Neural cell (in vitro differentiated cells): ENCODE measurements at regions not wholly inside any gene's neighbourhood (a gene's known extent, or its start where the extent isn't known, plus 50 kb on each side); places are given as distances from the start of the nearest gene placed in this dataset.

Experiments used
- CTCF ChIP-seq: fragments of 450-650 bp; IDR thresholded peaks from 2 replicates; pipeline ENCODE4 v1.5.1; 2014; ENCODE audit warnings: antibody characterized with exemption, mild to moderate bottlenecking, moderate library complexity; ENCODE audit not compliant: poor library complexity, severe bottlenecking
- EP300 ChIP-seq: fragments of 450-650 bp; conservative IDR thresholded peaks from 2 replicates; pipeline ENCODE4 v1.6.1; 2014; ENCODE audit warnings: antibody characterized with exemption, mild to moderate bottlenecking, moderate library complexity; ENCODE audit not compliant: poor library complexity, severe bottlenecking
- EZH2 ChIP-seq: fragments of 200-600, 300-800 bp; shearing (Covaris generic), sonication (generic); IDR thresholded peaks from 2 replicates; pipeline ENCODE4 v1.6.1; 2014; ENCODE audit warnings: antibody characterized with exemption, low read length, borderline replicate concordance, mild to moderate bottlenecking; ENCODE audit not compliant: insufficient read depth, poor library complexity, severe bottlenecking
- MXI1 ChIP-seq: fragments of 450-650 bp; conservative IDR thresholded peaks from 2 replicates; pipeline ENCODE4 v1.6.1; 2014; ENCODE audit warnings: antibody characterized with exemption, mild to moderate bottlenecking; ENCODE audit not compliant: poor library complexity, severe bottlenecking
- POLR2AphosphoS5 ChIP-seq: IDR thresholded peaks from 2 replicates; pipeline ENCODE4 v1.6.1; 2012
- RAD21 ChIP-seq: fragments of 450-650 bp; conservative IDR thresholded peaks from 2 replicates; pipeline ENCODE4 v1.6.1; 2014; ENCODE audit warnings: antibody characterized with exemption, mild to moderate bottlenecking, moderate library complexity
- REST ChIP-seq: IDR thresholded peaks from 2 replicates; pipeline ENCODE4 v1.6.1; 2012; ENCODE audit warnings: borderline replicate concordance
- SMC3 ChIP-seq: fragments of 450-650 bp; conservative IDR thresholded peaks from 2 replicates; pipeline ENCODE4 v1.6.1; 2014; ENCODE audit warnings: antibody characterized with exemption, mild to moderate bottlenecking, moderate library complexity; ENCODE audit not compliant: poor library complexity
- TAF1 ChIP-seq: IDR thresholded peaks from 2 replicates; pipeline ENCODE4 v1.6.1; 2012; ENCODE audit warnings: low read depth

- TF ChIP-seq POLR2AphosphoS5: no peak
- no peak for TF ChIP-seq EZH2
- no peak for TF ChIP-seq CTCF
- no peak for TF ChIP-seq EP300
- TF ChIP-seq TAF1: no peak
- no peak for TF ChIP-seq SMC3
- TF ChIP-seq REST: no peak
- no peak for TF ChIP-seq MXI1
- TF ChIP-seq RAD21: no peak
Measured at GRCh38 chr4:28464823-28465222, 1604.2 kb downstream of the STIM2 start.
